KMS-11 (cell line): ENCODE measurements at regions not wholly inside any gene's neighbourhood (a gene's known extent, or its start where the extent isn't known, plus 50 kb on each side); places are given as distances from the start of the nearest gene placed in this dataset.

Source experiments
- H2AFZ ChIP-seq: fragments of 200-600 bp; sonication (generic); 2 replicates; pipeline ENCODE4 v1.6.1; 2016; ENCODE audit warnings: antibody characterized with exemption, mixed run types, low read depth
- H3K27ac ChIP-seq: fragments of 200-600 bp; sonication (generic); 2 replicates; pipeline ENCODE4 v1.6.1; 2016; ENCODE audit warnings: mild to moderate bottlenecking, mixed run types
- H3K27me3 ChIP-seq: fragments of 200-600 bp; sonication (generic); 2 replicates; pipeline ENCODE4 v1.6.1; 2017; ENCODE audit warnings: mild to moderate bottlenecking, low read depth, mixed run types, moderate library complexity; ENCODE audit not compliant: insufficient read depth
- H3K36me3 ChIP-seq: fragments of 200-600 bp; sonication (generic); 2 replicates; pipeline ENCODE4 v1.6.1; 2017; ENCODE audit warnings: mild to moderate bottlenecking, mixed run types; ENCODE audit not compliant: insufficient read depth
- H3K4me1 ChIP-seq: fragments of 200-600 bp; sonication (generic); 2 replicates; pipeline ENCODE4 v1.6.1; 2016; ENCODE audit warnings: mild to moderate bottlenecking, low read depth, mixed run types; ENCODE audit not compliant: poor library complexity, severe bottlenecking
- H3K4me2 ChIP-seq: fragments of 200-600 bp; sonication (generic); 2 replicates; pipeline ENCODE4 v1.7.0; 2016; ENCODE audit warnings: mild to moderate bottlenecking, mixed run types
- H3K4me3 ChIP-seq: fragments of 200-600 bp; sonication (generic); IDR thresholded peaks from 2 replicates; pipeline ENCODE4 v1.6.1; 2017; ENCODE audit warnings: low read depth, low read length, mixed read lengths; ENCODE audit not compliant: insufficient read depth
- H3K79me2 ChIP-seq: fragments of 200-600 bp; sonication (generic); 2 replicates; pipeline ENCODE4 v1.6.1; 2016; ENCODE audit warnings: low read depth, mixed run types; ENCODE audit not compliant: insufficient read depth
- H3K9ac ChIP-seq: fragments of 200-600 bp; sonication (generic); 2 replicates; pipeline ENCODE4 v1.6.1; 2016; ENCODE audit warnings: mild to moderate bottlenecking, mixed run types
- H4K20me1 ChIP-seq: fragments of 200-600 bp; sonication (generic); 2 replicates; pipeline ENCODE4 v1.6.1; 2016; ENCODE audit warnings: mild to moderate bottlenecking, mixed run types; ENCODE audit not compliant: insufficient read depth
- TF ChIP-seq, protein P1 (sequence below): fragments of 200-600 bp; sonication (generic); conservative IDR thresholded peaks from 2 replicates; pipeline ENCODE4 v1.6.1; 2017; ENCODE audit warnings: low read depth, mild to moderate bottlenecking, antibody characterized with exemption, low read length, moderate library complexity, mixed read lengths

DNA sequence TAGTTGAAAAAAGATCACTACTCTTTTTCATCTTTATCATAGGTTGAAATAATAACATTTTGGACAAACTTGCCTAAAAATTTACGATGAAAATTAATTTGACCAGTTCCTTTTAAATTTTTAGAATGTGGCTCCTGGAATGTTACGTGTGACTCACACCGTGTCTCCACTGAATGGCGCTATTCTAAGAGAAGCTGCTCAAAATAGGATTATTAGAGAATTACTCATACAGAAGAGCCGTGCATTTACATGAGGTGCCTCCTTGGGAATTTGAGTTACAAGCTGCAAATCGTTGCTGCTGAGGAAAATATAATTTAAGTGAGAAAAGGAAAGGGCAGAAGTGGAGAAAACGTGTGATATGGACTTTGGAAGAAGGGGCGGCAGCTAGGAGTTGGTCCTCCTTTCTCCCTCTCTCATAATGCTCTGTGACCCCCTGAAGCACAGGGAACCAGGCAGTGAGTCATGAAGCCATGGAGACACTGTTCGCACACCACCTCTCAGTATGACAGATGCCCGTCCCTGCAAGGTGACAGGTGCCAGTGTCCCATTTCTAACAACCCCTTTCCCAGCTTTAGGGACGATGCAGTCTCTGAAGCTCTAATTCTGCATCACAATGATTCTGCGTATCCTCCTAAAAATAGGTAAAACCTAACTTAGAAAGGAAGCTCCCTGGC, 323.2 kb upstream of the COBL start:
- TF ChIP-seq, protein P1, sequence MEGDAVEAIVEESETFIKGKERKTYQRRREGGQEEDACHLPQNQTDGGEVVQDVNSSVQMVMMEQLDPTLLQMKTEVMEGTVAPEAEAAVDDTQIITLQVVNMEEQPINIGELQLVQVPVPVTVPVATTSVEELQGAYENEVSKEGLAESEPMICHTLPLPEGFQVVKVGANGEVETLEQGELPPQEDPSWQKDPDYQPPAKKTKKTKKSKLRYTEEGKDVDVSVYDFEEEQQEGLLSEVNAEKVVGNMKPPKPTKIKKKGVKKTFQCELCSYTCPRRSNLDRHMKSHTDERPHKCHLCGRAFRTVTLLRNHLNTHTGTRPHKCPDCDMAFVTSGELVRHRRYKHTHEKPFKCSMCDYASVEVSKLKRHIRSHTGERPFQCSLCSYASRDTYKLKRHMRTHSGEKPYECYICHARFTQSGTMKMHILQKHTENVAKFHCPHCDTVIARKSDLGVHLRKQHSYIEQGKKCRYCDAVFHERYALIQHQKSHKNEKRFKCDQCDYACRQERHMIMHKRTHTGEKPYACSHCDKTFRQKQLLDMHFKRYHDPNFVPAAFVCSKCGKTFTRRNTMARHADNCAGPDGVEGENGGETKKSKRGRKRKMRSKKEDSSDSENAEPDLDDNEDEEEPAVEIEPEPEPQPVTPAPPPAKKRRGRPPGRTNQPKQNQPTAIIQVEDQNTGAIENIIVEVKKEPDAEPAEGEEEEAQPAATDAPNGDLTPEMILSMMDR: no peak
- H3K4me1 ChIP-seq: no peaks in the 10 kb centered on the region
- H3K27me3 ChIP-seq: no peaks in the 10 kb centered on the region
- no peaks in the 10 kb centered on the region for H3K79me2 ChIP-seq
- no peak overlapping the region for H3K4me3 ChIP-seq
- no peak overlapping the region for H3K27ac ChIP-seq
- no peak overlapping the region for H3K9ac ChIP-seq
- H4K20me1 ChIP-seq: no peaks in the 10 kb centered on the region
- H2AFZ ChIP-seq: no peak overlapping the region
- no peak overlapping the region for H3K4me2 ChIP-seq
- no peaks in the 10 kb centered on the region for H3K36me3 ChIP-seq

DNA sequence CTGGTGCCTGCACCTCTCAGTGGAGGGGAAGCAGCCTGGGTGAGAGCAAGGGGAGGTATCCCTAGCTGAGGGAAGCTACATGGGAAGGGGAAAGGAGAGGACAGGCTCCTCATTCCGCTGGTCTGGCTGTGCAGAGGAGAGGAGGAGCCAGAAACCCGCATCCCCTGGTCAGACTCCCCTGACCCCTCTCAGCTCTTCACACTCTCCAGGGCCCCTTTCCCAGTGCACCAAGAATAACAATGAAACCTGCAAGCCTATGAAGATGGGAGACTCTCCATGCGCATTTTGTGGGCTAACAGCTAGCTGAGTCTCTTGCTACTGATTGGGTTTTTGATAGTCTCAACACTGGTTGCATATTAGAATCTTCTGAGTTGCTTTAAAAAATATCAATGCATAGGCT, 319.9 kb upstream of the COBL start:
- H3K4me1 ChIP-seq: no peaks in the 10 kb centered on the region
- no peak overlapping the region for H3K9ac ChIP-seq
- H3K36me3 ChIP-seq: no peaks in the 10 kb centered on the region
- H4K20me1 ChIP-seq: no peaks in the 10 kb centered on the region
- no peak overlapping the region for H2AFZ ChIP-seq
- no peak overlapping the region for H3K27ac ChIP-seq
- H3K27me3 ChIP-seq: no peaks in the 10 kb centered on the region
- no peaks in the 10 kb centered on the region for H3K79me2 ChIP-seq
- TF ChIP-seq, protein P1: no peak
- H3K4me2 ChIP-seq: no peak overlapping the region
- H3K4me3 ChIP-seq: no peak overlapping the region

DNA sequence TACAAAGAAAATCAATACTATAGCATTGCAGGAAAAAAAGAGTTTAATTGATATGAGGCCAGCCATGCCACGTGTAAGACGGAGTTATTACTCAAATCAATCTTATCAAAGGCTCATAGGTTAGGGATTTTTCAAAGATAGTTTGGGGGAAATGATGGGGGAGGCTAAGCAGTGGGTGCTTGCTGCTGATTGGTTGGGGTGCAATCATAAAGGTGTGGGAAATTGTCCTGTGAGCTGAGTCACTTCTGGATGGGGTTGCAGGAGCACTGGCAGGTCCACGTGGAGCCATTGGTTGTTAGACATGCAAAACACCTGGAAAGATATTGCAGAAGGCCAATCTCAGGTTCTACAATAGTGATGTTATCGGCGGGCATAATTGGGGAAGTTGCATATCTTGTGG, 319.2 kb upstream of the COBL start:
- no peaks in the 10 kb centered on the region for H3K36me3 ChIP-seq
- no peaks in the 10 kb centered on the region for H3K79me2 ChIP-seq
- no peak overlapping the region for H3K4me2 ChIP-seq
- no peaks in the 10 kb centered on the region for H3K4me1 ChIP-seq
- H3K4me3 ChIP-seq: no peak overlapping the region
- H3K9ac ChIP-seq: no peak overlapping the region
- no peak overlapping the region for H3K27ac ChIP-seq
- H4K20me1 ChIP-seq: no peaks in the 10 kb centered on the region
- no peak overlapping the region for H2AFZ ChIP-seq
- H3K27me3 ChIP-seq: no peaks in the 10 kb centered on the region
- TF ChIP-seq, protein P1: no peak

DNA sequence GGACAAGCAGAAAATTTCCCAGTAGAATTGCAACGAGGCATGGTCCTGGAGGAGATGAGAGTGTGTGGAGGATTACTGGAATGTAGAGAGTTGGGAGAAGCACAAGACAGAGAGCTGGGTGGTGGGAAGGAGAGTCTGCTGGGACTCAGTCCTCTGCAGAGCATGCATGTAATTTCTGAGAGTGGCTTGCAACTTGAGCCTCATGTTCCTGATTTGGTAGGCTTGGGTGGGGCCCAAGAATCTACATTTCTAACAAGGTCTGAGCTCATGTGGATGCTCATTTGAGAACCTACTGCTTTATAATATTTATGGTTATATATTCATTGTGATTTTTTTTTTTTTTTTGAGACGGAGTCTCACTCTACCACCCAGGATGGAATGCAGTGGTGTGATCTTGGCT, 317.9 kb upstream of the COBL start:
- Histone ChIP-seq H3K79me2 (no peaks in the 10 kb centered on the region), H3K4me1 (no peaks in the 10 kb centered on the region), H4K20me1 (no peaks in the 10 kb centered on the region), H3K9ac (no peak overlapping the region), H3K27ac (no peak overlapping the region), H3K27me3 (no peaks in the 10 kb centered on the region), H3K4me3 (no peak overlapping the region), H2AFZ (no peak overlapping the region), H3K4me2 (no peak overlapping the region), H3K36me3 (no peaks in the 10 kb centered on the region)
- TF ChIP-seq, protein P1: no peak
